HG03457 (cell line): ENCODE measurements at regions not wholly inside any gene's neighbourhood (a gene's known extent, or its start where the extent isn't known, plus 50 kb on each side); places are given as distances from the start of the nearest gene placed in this dataset.

Experiments used
- ATAC-seq: cut with Tn5 transposase; IDR thresholded peaks from one replicate; pipeline ENCODE4 v1.9.1; 2021; ENCODE audit warnings: moderate number of reproducible peaks; ENCODE audit not compliant: unreplicated experiment

- no peak for ATAC-seq
These were observed 1206.3 kb upstream of the CNTN5 start for GRCh38 chr11:97814325-97814959.

- no peak for ATAC-seq
These were observed 1205.1 kb upstream of the CNTN5 start for GRCh38 chr11:97815667-97816066.

GRCh38 chr11:97832451-97832850, 1188.3 kb upstream of the CNTN5 start:
- no peak for ATAC-seq

GRCh38 chr11:97833412-97833811, 1187.3 kb upstream of the CNTN5 start:
- ATAC-seq = no peak

- no peak for ATAC-seq
These were observed 1176.7 kb upstream of the CNTN5 start for GRCh38 chr11:97844016-97844415.

- no peak for ATAC-seq
These were observed 1173.0 kb upstream of the CNTN5 start for GRCh38 chr11:97847730-97848129.

- ATAC-seq = no peak
These were observed 1170.0 kb upstream of the CNTN5 start for GRCh38 chr11:97850701-97851100.

GRCh38 chr11:97854357-97854756, 1166.4 kb upstream of the CNTN5 start:
- ATAC-seq = no peak

- no peak for ATAC-seq
These were observed 1165.9 kb upstream of the CNTN5 start for GRCh38 chr11:97854877-97855276.

- no peak for ATAC-seq
These were observed 1164.1 kb upstream of the CNTN5 start for GRCh38 chr11:97856666-97857065.

- ATAC-seq = no peak
These were observed 1160.5 kb upstream of the CNTN5 start for GRCh38 chr11:97860237-97860636.

- no peak for ATAC-seq
These were observed 1158.7 kb upstream of the CNTN5 start for GRCh38 chr11:97862021-97862420.

- no peak for ATAC-seq
These were observed 1155.2 kb upstream of the CNTN5 start for GRCh38 chr11:97865424-97866012.

- ATAC-seq = no peak
These were observed 1148.9 kb upstream of the CNTN5 start for GRCh38 chr11:97871816-97872215.

GRCh38 chr11:97880209-97880608, 1140.5 kb upstream of the CNTN5 start:
- no peak for ATAC-seq

- no peak for ATAC-seq
These were observed 1137.7 kb upstream of the CNTN5 start for GRCh38 chr11:97883086-97883485.

- ATAC-seq = no peak
These were observed 1132.1 kb upstream of the CNTN5 start for GRCh38 chr11:97888641-97889040.

GRCh38 chr11:97890466-97890865, 1130.3 kb upstream of the CNTN5 start:
- ATAC-seq = no peak

- ATAC-seq = no peak
These were observed 1127.1 kb upstream of the CNTN5 start for GRCh38 chr11:97893612-97894011.

- no peak for ATAC-seq
These were observed 1125.8 kb upstream of the CNTN5 start for GRCh38 chr11:97894978-97895377.

GRCh38 chr11:97895572-97895971, 1125.2 kb upstream of the CNTN5 start:
- ATAC-seq = no peak

- ATAC-seq = no peak
These were observed 1117.9 kb upstream of the CNTN5 start for GRCh38 chr11:97902828-97903227.

GRCh38 chr11:97905101-97905500, 1115.6 kb upstream of the CNTN5 start:
- ATAC-seq = no peak
